DOHH2 (cell line): ENCODE measurements at regions not wholly inside any gene's neighbourhood (a gene's known extent, or its start where the extent isn't known, plus 50 kb on each side); places are given as distances from the start of the nearest gene placed in this dataset.
"Not testable (repeated sequence)": the region's sequence is repeated elsewhere in the genome, so short reads cannot be mapped to it uniquely, and the experiment has no call there.

Experiments used
- CTCF ChIP-seq: fragments of 200-600 bp; sonication (generic); IDR thresholded peaks from one replicate; pipeline ENCODE4 v1.5.1; 2014; ENCODE audit warnings: antibody characterized with exemption, mild to moderate bottlenecking, low read depth, low read length; ENCODE audit not compliant: poor library complexity, severe bottlenecking
- EZH2phosphoT487 ChIP-seq: fragments of 200-600 bp; sonication (generic); IDR thresholded peaks from 2 replicates; pipeline ENCODE4 v1.6.1; 2017; ENCODE audit warnings: borderline replicate concordance, mild to moderate bottlenecking, antibody characterized with exemption, low read length, moderate library complexity, mixed read lengths

- not testable (repeated sequence) for TF ChIP-seq CTCF, EZH2phosphoT487
Measured at GRCh38 chr15:21280272-21280671, 160.0 kb downstream of the POTEB3 start.
